GM13977 (cell line): ENCODE measurements at regions not wholly inside any gene's neighbourhood (a gene's known extent, or its start where the extent isn't known, plus 50 kb on each side); places are given as distances from the start of the nearest gene placed in this dataset.

Experiments
- DNase-seq: peaks from one replicate; pipeline ENCODE4 v3.0.0; 2012; ENCODE audit warnings: low spot score
- CTCF ChIP-seq: IDR thresholded peaks from 2 replicates; pipeline ENCODE4 v1.5.1; 2012; ENCODE audit warnings: mild to moderate bottlenecking, control low read depth; ENCODE audit not compliant: insufficient read depth; ENCODE audit errors: extremely low read depth, missing control alignments
- in situ Hi-C: fragments of 300-500 bp; cut with MboI; formaldehyde crosslinking; loops from one replicate; pipeline ENCODE4 v1.12.0; 2022; ENCODE audit warnings: low sequenced_read_pairs, low pct_unique_long_range_greater_than_20kb, mixed read lengths, inconsistent platforms; ENCODE audit not compliant: unreplicated experiment

GRCh38 chr1:84061336-84061735, 62.4 kb upstream of the TTLL7 start:
- TF ChIP-seq CTCF, result no peak
- in situ Hi-C loops, result no loop called here

GRCh38 chr1:84060781-84061180, 61.8 kb upstream of the TTLL7 start:
- DNase-seq, result no peak
- in situ Hi-C loops, result no loop called here
- no peak for TF ChIP-seq CTCF

More at GRCh38 chr1:84061336-84061735, 62.4 kb upstream of the TTLL7 start:
- no peak for DNase-seq

GRCh38 chr1:84048820-84049219, 49.9 kb upstream of the TTLL7 start:
- no peak for DNase-seq
- TF ChIP-seq CTCF, result no peak
- in situ Hi-C loops, result no loop called here
